ENCODE measurements at regions not wholly inside any gene's neighbourhood (a gene's known extent, or its start where the extent isn't known, plus 50 kb on each side); places are given as distances from the start of the nearest gene placed in this dataset.

GRCh38 chr1:187464320-187464719 lies 635.6 kb downstream of the PLA2G4A start:
- no peaks in the 10 kb centered on the region for H3K36me3 Mint-ChIP-seq (ENCODE audit: insufficient read depth)
- H3K4me3 Mint-ChIP-seq: no peak overlapping the region

GRCh38 chr1:187465441-187465840 lies 636.7 kb downstream of the PLA2G4A start:
- H3K4me1 Mint-ChIP-seq (ENCODE audit: low read depth in 2 of 2): no peaks in the 10 kb centered on the region
- peaks cover 17 to 43% of the 10 kb centered on the region in 2 donors for H3K9me3 Mint-ChIP-seq
- H3K27ac Mint-ChIP-seq: no peak overlapping the region
- no peaks in the 10 kb centered on the region for H3K27me3 Mint-ChIP-seq
- no peaks in the 10 kb centered on the region for H3K36me3 Mint-ChIP-seq (ENCODE audit: insufficient read depth)
- DNase-seq: no peak
- no peak overlapping the region for H3K4me3 Mint-ChIP-seq
- no peak for ATAC-seq (replicated peaks)

More at GRCh38 chr1:187464320-187464719, 635.6 kb downstream of the PLA2G4A start:
- no peak for ATAC-seq (replicated peaks)
- peaks cover 17 to 40% of the 10 kb centered on the region in 2 donors for H3K9me3 Mint-ChIP-seq
- no peaks in the 10 kb centered on the region for H3K27me3 Mint-ChIP-seq
- DNase-seq: no peak
- no peak overlapping the region for H3K27ac Mint-ChIP-seq
- H3K4me1 Mint-ChIP-seq (ENCODE audit: low read depth in 2 of 2): no peaks in the 10 kb centered on the region

GRCh38 chr1:187469836-187470235 lies 641.1 kb downstream of the PLA2G4A start:
- no peak for DNase-seq
- H3K36me3 Mint-ChIP-seq (ENCODE audit: insufficient read depth): no peaks in the 10 kb centered on the region
- H3K9me3 Mint-ChIP-seq: peaks cover 13 to 34% of the 10 kb centered on the region in 2 donors

GRCh38 chr1:187471555-187471954 lies 642.8 kb downstream of the PLA2G4A start:
- no peak for ATAC-seq (replicated peaks)
- H3K9me3 Mint-ChIP-seq: peaks cover 13 to 28% of the 10 kb centered on the region in 2 donors
- no peaks in the 10 kb centered on the region for H3K4me1 Mint-ChIP-seq (ENCODE audit: low read depth in 2 of 2)
- DNase-seq: no peak
- no peak overlapping the region for H3K27ac Mint-ChIP-seq
- no peaks in the 10 kb centered on the region for H3K36me3 Mint-ChIP-seq (ENCODE audit: insufficient read depth)
- H3K4me3 Mint-ChIP-seq: no peak overlapping the region
- no peaks in the 10 kb centered on the region for H3K27me3 Mint-ChIP-seq

More at GRCh38 chr1:187469836-187470235, 641.1 kb downstream of the PLA2G4A start:
- Mint-ChIP-seq H3K4me1 (ENCODE audit: low read depth in 2 of 2) (no peaks in the 10 kb centered on the region), H3K27ac (no peak overlapping the region), H3K27me3 (no peaks in the 10 kb centered on the region), H3K4me3 (no peak overlapping the region)
- no peak for ATAC-seq (replicated peaks)

GRCh38 chr1:187474336-187474735 lies 645.6 kb downstream of the PLA2G4A start:
- H3K4me1 Mint-ChIP-seq (ENCODE audit: low read depth in 2 of 2): no peaks in the 10 kb centered on the region
- no peaks in the 10 kb centered on the region for H3K27me3 Mint-ChIP-seq
- no peak for DNase-seq
- no peak overlapping the region for H3K4me3 Mint-ChIP-seq
- peaks cover 15 to 26% of the 10 kb centered on the region in 2 donors for H3K9me3 Mint-ChIP-seq
- H3K27ac Mint-ChIP-seq: no peak overlapping the region
- H3K36me3 Mint-ChIP-seq (ENCODE audit: insufficient read depth): peaks cover 3% of the 10 kb centered on the region
- no peak for ATAC-seq (replicated peaks)

GRCh38 chr1:187476671-187477070 lies 647.9 kb downstream of the PLA2G4A start:
- ATAC-seq (replicated peaks) (no peak), DNase-seq (no peak)
- peaks cover 3% of the 10 kb centered on the region for H3K36me3 Mint-ChIP-seq (ENCODE audit: insufficient read depth)
- no peak overlapping the region for H3K27ac Mint-ChIP-seq
- no peaks in the 10 kb centered on the region for H3K4me1 Mint-ChIP-seq (ENCODE audit: low read depth in 2 of 2)
- H3K27me3 Mint-ChIP-seq: no peaks in the 10 kb centered on the region
- no peak overlapping the region for H3K4me3 Mint-ChIP-seq
- H3K9me3 Mint-ChIP-seq: peaks cover 17 to 23% of the 10 kb centered on the region in 2 donors

- H3K36me3 Mint-ChIP-seq (ENCODE audit: insufficient read depth): peaks cover 3% of the 10 kb centered on the region
- H3K9me3 Mint-ChIP-seq: peaks cover 16 to 20% of the 10 kb centered on the region in 2 donors
- H3K27ac Mint-ChIP-seq: no peak overlapping the region
- no peaks in the 10 kb centered on the region for H3K4me1 Mint-ChIP-seq (ENCODE audit: low read depth in 2 of 2)
- no peaks in the 10 kb centered on the region for H3K27me3 Mint-ChIP-seq
- DNase-seq (no peak), ATAC-seq (replicated peaks) (no peak)
- no peak overlapping the region for H3K4me3 Mint-ChIP-seq
Observed at GRCh38 chr1:187477103-187477502, 648.4 kb downstream of the PLA2G4A start.

- no peak overlapping the region for H3K4me3 Mint-ChIP-seq
- no peaks in the 10 kb centered on the region for H3K27me3 Mint-ChIP-seq
- DNase-seq (no peak), ATAC-seq (replicated peaks) (no peak)
- peaks cover 3% of the 10 kb centered on the region for H3K36me3 Mint-ChIP-seq (ENCODE audit: insufficient read depth)
- H3K9me3 Mint-ChIP-seq: peaks cover 15 to 16% of the 10 kb centered on the region in 2 donors
- H3K4me1 Mint-ChIP-seq (ENCODE audit: low read depth in 2 of 2): no peaks in the 10 kb centered on the region
- H3K27ac Mint-ChIP-seq: no peak overlapping the region
Observed at GRCh38 chr1:187477535-187477934, 648.8 kb downstream of the PLA2G4A start.

GRCh38 chr1:187481581-187482148 lies 652.9 kb downstream of the PLA2G4A start:
- DNase-seq: no peak
- Mint-ChIP-seq H3K27ac (no peak overlapping the region), H3K4me1 (ENCODE audit: low read depth in 2 of 2) (no peaks in the 10 kb centered on the region), H3K4me3 (no peak overlapping the region), H3K27me3 (no peaks in the 10 kb centered on the region), H3K36me3 (ENCODE audit: insufficient read depth) (peaks cover 3% of the 10 kb centered on the region), H3K9me3 (peaks cover 8 to 22% of the 10 kb centered on the region in 2 donors)
- no peak for ATAC-seq (replicated peaks)

- Mint-ChIP-seq H3K4me1 (ENCODE audit: low read depth in 2 of 2) (no peaks in the 10 kb centered on the region), H3K27ac (no peak overlapping the region), H3K9me3 (peaks cover 6 to 11% of the 10 kb centered on the region in 2 donors), H3K27me3 (no peaks in the 10 kb centered on the region), H3K4me3 (no peak overlapping the region), H3K36me3 (ENCODE audit: insufficient read depth) (no peaks in the 10 kb centered on the region)
- no peak for DNase-seq
- ATAC-seq (replicated peaks): no peak
Observed at GRCh38 chr1:187490266-187490665, 661.5 kb downstream of the PLA2G4A start.

GRCh38 chr1:187491082-187491720 lies 662.5 kb downstream of the PLA2G4A start:
- H3K27ac Mint-ChIP-seq: no peak overlapping the region
- no peak overlapping the region for H3K4me3 Mint-ChIP-seq
- DNase-seq (no peak), ATAC-seq (replicated peaks) (no peak)
- no peaks in the 10 kb centered on the region for H3K27me3 Mint-ChIP-seq
- peaks cover 6 to 7% of the 10 kb centered on the region in 2 donors for H3K9me3 Mint-ChIP-seq
- no peaks in the 10 kb centered on the region for H3K36me3 Mint-ChIP-seq (ENCODE audit: insufficient read depth)
- no peaks in the 10 kb centered on the region for H3K4me1 Mint-ChIP-seq (ENCODE audit: low read depth in 2 of 2)

- no peaks in the 10 kb centered on the region for H3K27me3 Mint-ChIP-seq
- H3K27ac Mint-ChIP-seq: no peak overlapping the region
- no peak for ATAC-seq (replicated peaks)
- H3K4me3 Mint-ChIP-seq: no peak overlapping the region
- no peaks in the 10 kb centered on the region for H3K4me1 Mint-ChIP-seq (ENCODE audit: low read depth in 2 of 2)
- no peaks in the 10 kb centered on the region for H3K9me3 Mint-ChIP-seq
- DNase-seq: no peak
- no peaks in the 10 kb centered on the region for H3K36me3 Mint-ChIP-seq (ENCODE audit: insufficient read depth)
Observed at GRCh38 chr1:187498028-187498427, 669.3 kb downstream of the PLA2G4A start.

- H3K27me3 Mint-ChIP-seq: no peaks in the 10 kb centered on the region
- H3K4me3 Mint-ChIP-seq: no peak overlapping the region
- no peak overlapping the region for H3K27ac Mint-ChIP-seq
- H3K9me3 Mint-ChIP-seq: peaks cover 0 to 5% of the 10 kb centered on the region in 2 donors
- H3K4me1 Mint-ChIP-seq (ENCODE audit: low read depth in 2 of 2): no peaks in the 10 kb centered on the region
- DNase-seq: no peak
- H3K36me3 Mint-ChIP-seq (ENCODE audit: insufficient read depth): no peaks in the 10 kb centered on the region
- ATAC-seq (replicated peaks): no peak
Observed at GRCh38 chr1:187504779-187505178, 676.0 kb downstream of the PLA2G4A start.

GRCh38 chr1:187509091-187509490 lies 680.3 kb downstream of the PLA2G4A start:
- ATAC-seq (replicated peaks) (no peak), DNase-seq (no peak)
- H3K4me3 Mint-ChIP-seq: no peak overlapping the region
- H3K9me3 Mint-ChIP-seq: peaks cover 10 to 15% of the 10 kb centered on the region in 2 donors
- H3K36me3 Mint-ChIP-seq (ENCODE audit: insufficient read depth): no peaks in the 10 kb centered on the region
- no peaks in the 10 kb centered on the region for H3K27me3 Mint-ChIP-seq
- H3K4me1 Mint-ChIP-seq (ENCODE audit: low read depth in 2 of 2): no peaks in the 10 kb centered on the region
- H3K27ac Mint-ChIP-seq: no peak overlapping the region
